ENCODE measurements at regions not wholly inside any gene's neighbourhood (a gene's known extent, or its start where the extent isn't known, plus 50 kb on each side); places are given as distances from the start of the nearest gene placed in this dataset.

GRCh38 chr10:131653140-131653539, 247.7 kb upstream of the PPP2R2D start:
- DNase-seq, result no peak

- no peak for DNase-seq
Observed at GRCh38 chr10:131653554-131654470, 247.0 kb upstream of the PPP2R2D start.

GRCh38 chr10:131654471-131655087, 246.2 kb upstream of the PPP2R2D start:
- no peak for DNase-seq

GRCh38 chr10:131655101-131655849, 245.5 kb upstream of the PPP2R2D start:
- DNase-seq, result no peak

GRCh38 chr10:131656009-131656408, 244.8 kb upstream of the PPP2R2D start:
- DNase-seq, result no peak

- DNase-seq, result no peak
Observed at GRCh38 chr10:131656431-131656841, 244.4 kb upstream of the PPP2R2D start.

GRCh38 chr10:131657318-131657984, 243.4 kb upstream of the PPP2R2D start:
- DNase-seq, result no peak

- DNase-seq, result no peak
Observed at GRCh38 chr10:131657985-131658330, 242.8 kb upstream of the PPP2R2D start.

GRCh38 chr10:131658476-131659110, 242.2 kb upstream of the PPP2R2D start:
- no peak for DNase-seq

GRCh38 chr10:131660427-131660826, 240.4 kb upstream of the PPP2R2D start:
- no peak for DNase-seq

GRCh38 chr10:131662851-131663250, 238.0 kb upstream of the PPP2R2D start:
- no peak for DNase-seq

- no peak for DNase-seq
Observed at GRCh38 chr10:131663351-131663750, 237.5 kb upstream of the PPP2R2D start.

GRCh38 chr10:131666091-131666490, 234.7 kb upstream of the PPP2R2D start:
- DNase-seq, result no peak

- DNase-seq, result no peak
Observed at GRCh38 chr10:131667047-131667446, 233.8 kb upstream of the PPP2R2D start.

- no peak for DNase-seq
Observed at GRCh38 chr10:131667561-131667960, 233.2 kb upstream of the PPP2R2D start.

- no peak for DNase-seq
Observed at GRCh38 chr10:131668903-131669302, 231.9 kb upstream of the PPP2R2D start.

GRCh38 chr10:131669838-131670237, 231.0 kb upstream of the PPP2R2D start:
- DNase-seq, result no peak

GRCh38 chr10:131670341-131670740, 230.5 kb upstream of the PPP2R2D start:
- DNase-seq, result no peak

GRCh38 chr10:131673396-131673795, 227.4 kb upstream of the PPP2R2D start:
- no peak for DNase-seq

- no peak for DNase-seq
Observed at GRCh38 chr10:131674130-131674529, 226.7 kb upstream of the PPP2R2D start.

GRCh38 chr10:131675104-131675503, 225.7 kb upstream of the PPP2R2D start:
- no peak for DNase-seq

- DNase-seq, result no peak
Observed at GRCh38 chr10:131676046-131676799, 224.6 kb upstream of the PPP2R2D start.

Measured in T1000 (cell line).